IMR-90 (cell line): ENCODE measurements at regions not wholly inside any gene's neighbourhood (a gene's known extent, or its start where the extent isn't known, plus 50 kb on each side); places are given as distances from the start of the nearest gene placed in this dataset.

Experiments used
- ATAC-seq: fragments of 200-7000 bp; cut with Tn5 transposase; 2 replicates; pipeline ENCODE4 v1.9.1; 2020; ENCODE audit warnings: low read depth, mild to moderate bottlenecking, moderate library complexity
- BruUV-seq: library from RNA; stranded (reverse); fragments of 400-500 nt; replicated peaks from 2 replicates; lab custom pipeline; 2021; lab: Mats Ljungman, UMichigan
- CTCF ChIA-PET: fragments of 300-600 bp; formaldehyde crosslinking; extraction: SDS; loops from one replicate; lab custom pipeline; 2021; ENCODE audit warnings: antibody characterized with exemption; lab: Yijun Ruan, JAX
- POLR2A ChIA-PET: fragments of 300-600 bp; sonication (Branson Sonifier 250); formaldehyde crosslinking; loops from one replicate; lab custom pipeline; 2022; ENCODE audit warnings: antibody characterized with exemption; ENCODE audit not compliant: unreplicated experiment; lab: Charles Lee
- DNase-seq: peaks from one replicate; pipeline ENCODE4 v3.0.0; 2013
- H2AFZ ChIP-seq: replicated peaks from 2 replicates; pipeline ENCODE3; 2013; ENCODE audit warnings: low read length, mild to moderate bottlenecking; ENCODE audit not compliant: poor library complexity
- H2AK5ac ChIP-seq: 2 replicates; pipeline ENCODE4 v1.6.1; 2013; ENCODE audit warnings: low read depth, low read length, inconsistent platforms
- H2AK9ac ChIP-seq: replicated peaks from 2 replicates; pipeline ENCODE3; 2013; ENCODE audit warnings: mild to moderate bottlenecking, low read depth, low read length, moderate library complexity; ENCODE audit not compliant: poor library complexity
- H2BK120ac ChIP-seq: 2 replicates; pipeline ENCODE4 v1.6.1; 2013; ENCODE audit warnings: low read depth, low read length, inconsistent platforms
- H2BK15ac ChIP-seq: 3 replicates; pipeline ENCODE4 v1.6.1; 2013; ENCODE audit warnings: low read depth, low read length, inconsistent platforms
- H2BK20ac ChIP-seq: 2 replicates; pipeline ENCODE4 v1.6.1; 2013; ENCODE audit warnings: low read depth, mild to moderate bottlenecking, inconsistent platforms, low read length, moderate library complexity
- H2BK5ac ChIP-seq: 2 replicates; pipeline ENCODE4 v1.6.1; 2013; ENCODE audit warnings: mild to moderate bottlenecking, low read depth, low read length, inconsistent platforms; ENCODE audit not compliant: poor library complexity, severe bottlenecking
- H3K14ac ChIP-seq: replicated peaks from 2 replicates; pipeline ENCODE4 v1.6.1; 2013; ENCODE audit warnings: low read depth, low read length, inconsistent platforms
- H3K18ac ChIP-seq: 2 replicates; pipeline ENCODE4 v1.6.1; 2013; ENCODE audit warnings: low read depth, low read length, control low read depth
- H3K23ac ChIP-seq: 2 replicates; pipeline ENCODE4 v1.6.1; 2013; ENCODE audit warnings: low read depth, low read length, inconsistent platforms
- H3K27ac ChIP-seq: 2 replicates; pipeline ENCODE4 v1.5.1; 2013; ENCODE audit warnings: mild to moderate bottlenecking, control low read depth, low read length; ENCODE audit not compliant: insufficient read depth
- H3K27me3 ChIP-seq: 2 replicates; pipeline ENCODE4 v1.6.1; 2013; ENCODE audit warnings: low read length; ENCODE audit not compliant: control insufficient read depth, insufficient read depth
- H3K36me3 ChIP-seq: 2 replicates; pipeline ENCODE4 v1.6.1; 2013; ENCODE audit warnings: low read length, mixed read lengths; ENCODE audit not compliant: control insufficient read depth, insufficient read depth
- H3K4ac ChIP-seq: 2 replicates; pipeline ENCODE4 v1.6.1; 2013; ENCODE audit warnings: low read depth, low read length, inconsistent platforms
- H3K4me1 ChIP-seq: 2 replicates; pipeline ENCODE4 v1.6.1; 2013; ENCODE audit warnings: low read length, mixed read lengths; ENCODE audit not compliant: control insufficient read depth, insufficient read depth
- H3K4me2 ChIP-seq: 2 replicates; pipeline ENCODE4 v1.6.1; 2013; ENCODE audit warnings: low read depth, mild to moderate bottlenecking, control low read depth, low read length, moderate library complexity
- H3K4me3 ChIP-seq: 2 replicates; pipeline ENCODE4 v1.5.1; 2013; ENCODE audit warnings: low read depth, mild to moderate bottlenecking, control low read depth, low read length, moderate library complexity; ENCODE audit not compliant: insufficient read depth
- H3K56ac ChIP-seq: 2 replicates; pipeline ENCODE4 v1.6.1; 2013; ENCODE audit warnings: low read length, inconsistent platforms; ENCODE audit not compliant: insufficient read depth; ENCODE audit errors: extremely low read depth
- H3K79me1 ChIP-seq, 2 experiments: 2 replicates each; pipeline ENCODE4 v1.6.1; 2013; ENCODE audit warnings: low read length in 2 of 2, inconsistent platforms in 1 of 2, low read depth in 1 of 2
- H3K9ac ChIP-seq: 2 replicates; pipeline ENCODE4 v1.6.1; 2013; ENCODE audit warnings: low read depth, low read length, control low read depth
- H3K9me1 ChIP-seq: 2 replicates; pipeline ENCODE4 v1.6.1; 2013; ENCODE audit warnings: low read length, inconsistent platforms; ENCODE audit not compliant: insufficient read depth
- H3K9me3 ChIP-seq: 2 replicates; pipeline ENCODE4 v1.6.1; 2013; ENCODE audit warnings: low read length; ENCODE audit not compliant: control insufficient read depth, insufficient read depth
- H4K20me1 ChIP-seq: 2 replicates; pipeline ENCODE4 v1.6.1; 2013; ENCODE audit warnings: low read length, inconsistent platforms; ENCODE audit not compliant: insufficient read depth
- H4K5ac ChIP-seq: 2 replicates; pipeline ENCODE4 v1.6.1; 2013; ENCODE audit warnings: mild to moderate bottlenecking, low read depth, low read length, control low read depth
- H4K8ac ChIP-seq, 2 experiments: 2 replicates each; pipeline ENCODE4 v1.6.1; 2013; ENCODE audit warnings: low read depth in 2 of 2, low read length in 2 of 2, control low read depth in 1 of 2, inconsistent platforms in 1 of 2
- H4K91ac ChIP-seq: 2 replicates; pipeline ENCODE4 v1.6.1; 2013; ENCODE audit warnings: low read depth, low read length, inconsistent platforms; ENCODE audit not compliant: insufficient read depth
- RCOR1 ChIP-seq: IDR thresholded peaks from 2 replicates; pipeline ENCODE4 v1.6.1; 2012; ENCODE audit warnings: mild to moderate bottlenecking, low read length, improper control_type of control experiment; ENCODE audit not compliant: insufficient replicate concordance
- WGBS, 2 experiments: methylation state at CpG; one replicate each; pipeline versions ENCODE4 v1.1.5 to v1.1.7; 2013; ENCODE audit warnings: missing lambda C conversion rate in 2 of 2; ENCODE audit not compliant: insufficient read length in 1 of 2; ENCODE audit errors: extremely low coverage in 2 of 2; 5-methylcytosine and 5-hydroxymethylcytosine counted together
- dilution Hi-C: fragments of 300-500 bp; cut with HindIII; formaldehyde crosslinking; loops from one replicate; pipeline ENCODE4 v1.14.3; 2018; ENCODE audit warnings: low sequenced_read_pairs; ENCODE audit not compliant: unreplicated experiment
- in situ Hi-C: fragments of 300-500 bp; cut with MboI; formaldehyde crosslinking; loops from 3 replicates; pipeline ENCODE4 v1.14.3; 2019; ENCODE audit warnings: low sequenced_read_pairs, inconsistent platforms, mixed read lengths
- intact Hi-C: fragments of 100-400 bp; cut with micrococcal nuclease; formaldehyde crosslinking; loops from 2 replicates; pipeline ENCODE4 v1.10.0; 2022
- TF ChIP-seq, protein P1 (sequence below): conservative IDR thresholded peaks from 2 replicates; pipeline ENCODE4 v1.5.1; 2012; ENCODE audit warnings: mild to moderate bottlenecking, low read depth, low read length, improper control_type of control experiment

- no peak overlapping the region for H3K4me2 ChIP-seq
- in situ Hi-C loops (no loop called here), intact Hi-C loops (no loop called here), dilution Hi-C loops (no loop called here)
- no peak for DNase-seq
- WGBS, 2 experiments: no CpG with 5 or more reads among the region's 3 CpGs
- no peak overlapping the region for H2AFZ ChIP-seq
- H4K20me1 ChIP-seq: no peaks in the 10 kb centered on the region
- H3K23ac ChIP-seq: no peak overlapping the region
- H2BK20ac ChIP-seq: no peak overlapping the region
- ATAC-seq: no peak
- no peak overlapping the region for H4K5ac ChIP-seq
- no peak overlapping the region for H2BK120ac ChIP-seq
- no peaks in the 10 kb centered on the region for H3K36me3 ChIP-seq
- no peak overlapping the region for H3K56ac ChIP-seq
- no peak overlapping the region for H3K4ac ChIP-seq
- H3K9ac ChIP-seq: no peak overlapping the region
- no peaks in the 10 kb centered on the region for H3K79me1 ChIP-seq
- H2AK9ac ChIP-seq: no peak overlapping the region
- no peak overlapping the region for H4K8ac ChIP-seq
- no peak overlapping the region for H2AK5ac ChIP-seq
- H3K27ac ChIP-seq: no peak overlapping the region
- H3K9me1 ChIP-seq: no peaks in the 10 kb centered on the region
- no peak overlapping the region for H2BK15ac ChIP-seq
- TF ChIP-seq, protein P1, sequence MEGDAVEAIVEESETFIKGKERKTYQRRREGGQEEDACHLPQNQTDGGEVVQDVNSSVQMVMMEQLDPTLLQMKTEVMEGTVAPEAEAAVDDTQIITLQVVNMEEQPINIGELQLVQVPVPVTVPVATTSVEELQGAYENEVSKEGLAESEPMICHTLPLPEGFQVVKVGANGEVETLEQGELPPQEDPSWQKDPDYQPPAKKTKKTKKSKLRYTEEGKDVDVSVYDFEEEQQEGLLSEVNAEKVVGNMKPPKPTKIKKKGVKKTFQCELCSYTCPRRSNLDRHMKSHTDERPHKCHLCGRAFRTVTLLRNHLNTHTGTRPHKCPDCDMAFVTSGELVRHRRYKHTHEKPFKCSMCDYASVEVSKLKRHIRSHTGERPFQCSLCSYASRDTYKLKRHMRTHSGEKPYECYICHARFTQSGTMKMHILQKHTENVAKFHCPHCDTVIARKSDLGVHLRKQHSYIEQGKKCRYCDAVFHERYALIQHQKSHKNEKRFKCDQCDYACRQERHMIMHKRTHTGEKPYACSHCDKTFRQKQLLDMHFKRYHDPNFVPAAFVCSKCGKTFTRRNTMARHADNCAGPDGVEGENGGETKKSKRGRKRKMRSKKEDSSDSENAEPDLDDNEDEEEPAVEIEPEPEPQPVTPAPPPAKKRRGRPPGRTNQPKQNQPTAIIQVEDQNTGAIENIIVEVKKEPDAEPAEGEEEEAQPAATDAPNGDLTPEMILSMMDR: no peak
- TF ChIP-seq RCOR1: no peak
- ChIA-PET POLR2A (no interaction called here), CTCF (no interaction called here)
- no peak overlapping the region for H2BK5ac ChIP-seq
- H3K14ac ChIP-seq: no peak overlapping the region
- H3K27me3 ChIP-seq: no peaks in the 10 kb centered on the region; the same call in 1 of the 2 replicates
- no peaks in the 10 kb centered on the region for H3K4me1 ChIP-seq
- no peak overlapping the region for H4K91ac ChIP-seq
- H3K18ac ChIP-seq: no peak overlapping the region
- BruUV-seq: no TSS peak
- no peak overlapping the region for H3K4me3 ChIP-seq
- no peaks in the 10 kb centered on the region for H3K9me3 ChIP-seq
These were observed 552.8 kb upstream of the CADM1 start for GRCh38 chr11:116057000-116057399.
